Hepatocyte (in vitro differentiated cells): ENCODE measurements at regions not wholly inside any gene's neighbourhood (a gene's known extent, or its start where the extent isn't known, plus 50 kb on each side); places are given as distances from the start of the nearest gene placed in this dataset.

Source experiments
- DNase-seq: peaks from one replicate; pipeline ENCODE4 v3.0.0-alpha.2; 2016; ENCODE audit warnings: low spot score
- H2AFZ ChIP-seq: fragments of 200-600 bp; sonication (generic); 2 replicates; pipeline ENCODE4 v1.6.0; 2016; ENCODE audit warnings: antibody characterized with exemption, mild to moderate bottlenecking
- H3K27ac ChIP-seq: fragments of 200-600 bp; sonication (generic); 2 replicates; pipeline ENCODE4 v1.5.1; 2016; ENCODE audit warnings: mild to moderate bottlenecking
- H3K27me3 ChIP-seq: fragments of 200-600 bp; sonication (generic); 2 replicates; pipeline ENCODE4 v1.6.1; 2016
- H3K36me3 ChIP-seq: fragments of 200-600 bp; sonication (generic); replicated peaks from 2 replicates; pipeline ENCODE4 v1.5.1; 2016; ENCODE audit warnings: low read depth; ENCODE audit not compliant: insufficient read depth
- H3K4me1 ChIP-seq: fragments of 200-600 bp; sonication (generic); 2 replicates; pipeline ENCODE4 v1.5.1; 2016; ENCODE audit warnings: mild to moderate bottlenecking, moderate library complexity; ENCODE audit not compliant: insufficient read depth
- H3K4me2 ChIP-seq: fragments of 200-600 bp; sonication (generic); 2 replicates; pipeline ENCODE4 v1.6.0; 2016
- H3K4me3 ChIP-seq: fragments of 200-600 bp; sonication (generic); 2 replicates; pipeline ENCODE4 v1.5.1; 2016; ENCODE audit warnings: mild to moderate bottlenecking
- H3K79me2 ChIP-seq: fragments of 200-600 bp; sonication (generic); 2 replicates; pipeline ENCODE4 v1.6.0; 2017; ENCODE audit warnings: mild to moderate bottlenecking
- H3K9me2 ChIP-seq: fragments of 200-600 bp; sonication (generic); replicated peaks from 2 replicates; pipeline ENCODE4 v1.6.0; 2017; ENCODE audit warnings: mild to moderate bottlenecking; ENCODE audit not compliant: insufficient read depth
- H3K9me3 ChIP-seq: fragments of 200-600 bp; sonication (generic); 2 replicates; pipeline ENCODE4 v1.5.1; 2016; ENCODE audit warnings: low read depth, mild to moderate bottlenecking
- H4K20me1 ChIP-seq: fragments of 200-600 bp; sonication (generic); 2 replicates; pipeline ENCODE4 v1.6.0; 2016; ENCODE audit warnings: mild to moderate bottlenecking; ENCODE audit not compliant: insufficient read depth, poor library complexity, severe bottlenecking
- CTCF ChIP-seq: fragments of 200-600 bp; sonication (generic); IDR thresholded peaks from 2 replicates; pipeline ENCODE4 v1.5.1; 2016; ENCODE audit warnings: antibody characterized with exemption, mild to moderate bottlenecking; ENCODE audit not compliant: poor library complexity
- EZH2 ChIP-seq: fragments of 200-600 bp; sonication (generic); IDR thresholded peaks from 2 replicates; pipeline ENCODE4 v1.6.1; 2016; ENCODE audit warnings: antibody characterized with exemption, mild to moderate bottlenecking, borderline replicate concordance
- EZH2phosphoT487 ChIP-seq: fragments of 200-600 bp; sonication (generic); IDR thresholded peaks from one replicate; pipeline ENCODE4 v1.6.1; 2018; ENCODE audit warnings: antibody characterized with exemption, mild to moderate bottlenecking, low read depth, moderate library complexity; ENCODE audit not compliant: unreplicated experiment, severe bottlenecking
- whole genome bisulfite sequencing: methylation state at CpG from one replicate; pipeline ENCODE4 v1.1.6; 2016; ENCODE audit warnings: low lambda C conversion rate; ENCODE audit errors: missing lambda C conversion rate; 5-methylcytosine and 5-hydroxymethylcytosine counted together

GRCh38 chr1:98019747-98020146 lies 98.9 kb upstream of the DPYD start:
- TF ChIP-seq EZH2, result no peak
- no peak for TF ChIP-seq CTCF
- TF ChIP-seq EZH2phosphoT487, result no peak
- H3K4me2 ChIP-seq, result no peak overlapping the region
- DNase-seq, result no peak
- no peaks in the 10 kb centered on the region for H3K4me1 ChIP-seq
- no peaks in the 10 kb centered on the region for H3K9me3 ChIP-seq
- no peaks in the 10 kb centered on the region for H3K36me3 ChIP-seq
- H3K27me3 ChIP-seq, result no peaks in the 10 kb centered on the region
- 81% methylated on average over 2 of the region's 2 CpGs for WGBS
- H3K4me3 ChIP-seq, result no peak overlapping the region
- no peaks in the 10 kb centered on the region for H3K79me2 ChIP-seq
- no peaks in the 10 kb centered on the region for H3K9me2 ChIP-seq
- no peak overlapping the region for H2AFZ ChIP-seq
- no peaks in the 10 kb centered on the region for H4K20me1 ChIP-seq
- no peak overlapping the region for H3K27ac ChIP-seq

GRCh38 chr1:98018074-98018473 lies 97.2 kb upstream of the DPYD start:
- H3K4me2 ChIP-seq, result no peak overlapping the region
- no peaks in the 10 kb centered on the region for H3K9me2 ChIP-seq
- no peaks in the 10 kb centered on the region for H3K4me1 ChIP-seq
- no peaks in the 10 kb centered on the region for H3K9me3 ChIP-seq
- H3K27ac ChIP-seq, result no peak overlapping the region
- TF ChIP-seq EZH2 (no peak), EZH2phosphoT487 (no peak), CTCF (no peak)
- no peak overlapping the region for H3K4me3 ChIP-seq
- no peaks in the 10 kb centered on the region for H4K20me1 ChIP-seq
- WGBS, result 83% methylated on average over 2 of the region's 2 CpGs
- no peak overlapping the region for H2AFZ ChIP-seq
- H3K36me3 ChIP-seq, result no peaks in the 10 kb centered on the region
- H3K27me3 ChIP-seq, result no peaks in the 10 kb centered on the region
- DNase-seq, result no peak
- H3K79me2 ChIP-seq, result no peaks in the 10 kb centered on the region

GRCh38 chr1:98017184-98017583 lies 96.3 kb upstream of the DPYD start:
- no peaks in the 10 kb centered on the region for H3K36me3 ChIP-seq
- TF ChIP-seq CTCF (no peak), EZH2 (no peak), EZH2phosphoT487 (no peak)
- H3K9me3 ChIP-seq, result no peaks in the 10 kb centered on the region
- no peaks in the 10 kb centered on the region for H3K27me3 ChIP-seq
- no peak overlapping the region for H2AFZ ChIP-seq
- no peak overlapping the region for H3K4me3 ChIP-seq
- H3K79me2 ChIP-seq, result no peaks in the 10 kb centered on the region
- no peaks in the 10 kb centered on the region for H3K9me2 ChIP-seq
- no peak for DNase-seq
- no peak overlapping the region for H3K4me2 ChIP-seq
- no peaks in the 10 kb centered on the region for H4K20me1 ChIP-seq
- no peaks in the 10 kb centered on the region for H3K4me1 ChIP-seq
- no peak overlapping the region for H3K27ac ChIP-seq

GRCh38 chr1:98008373-98008772 lies 87.5 kb upstream of the DPYD start:
- Histone ChIP-seq H3K36me3 (no peaks in the 10 kb centered on the region), H3K4me2 (no peak overlapping the region), H4K20me1 (no peaks in the 10 kb centered on the region), H3K27me3 (no peaks in the 10 kb centered on the region), H3K27ac (no peak overlapping the region), H3K9me3 (no peaks in the 10 kb centered on the region), H2AFZ (no peak overlapping the region), H3K4me3 (no peak overlapping the region), H3K9me2 (no peaks in the 10 kb centered on the region), H3K79me2 (no peaks in the 10 kb centered on the region), H3K4me1 (no peaks in the 10 kb centered on the region)
- 45% methylated on average over 1 of the region's 1 CpG for WGBS
- no peak for DNase-seq
- TF ChIP-seq EZH2phosphoT487 (no peak), CTCF (no peak), EZH2 (no peak)
